Forelimb muscle (tissue), 1 donor: ENCODE measurements at regions not wholly inside any gene's neighbourhood (a gene's known extent, or its start where the extent isn't known, plus 50 kb on each side); places are given as distances from the start of the nearest gene placed in this dataset.
A peak's percentile ranks its signal among the peaks of the same experiment; 100 is the strongest.
"Not testable (repeated sequence)": the region's sequence is repeated elsewhere in the genome, so short reads cannot be mapped to it uniquely, and the experiment has no call there.

Source experiments
- DNase-seq: peaks from one replicate; pipeline ENCODE4 v3.0.0-alpha.2; 2013; ENCODE audit warnings: low read depth

DNA sequence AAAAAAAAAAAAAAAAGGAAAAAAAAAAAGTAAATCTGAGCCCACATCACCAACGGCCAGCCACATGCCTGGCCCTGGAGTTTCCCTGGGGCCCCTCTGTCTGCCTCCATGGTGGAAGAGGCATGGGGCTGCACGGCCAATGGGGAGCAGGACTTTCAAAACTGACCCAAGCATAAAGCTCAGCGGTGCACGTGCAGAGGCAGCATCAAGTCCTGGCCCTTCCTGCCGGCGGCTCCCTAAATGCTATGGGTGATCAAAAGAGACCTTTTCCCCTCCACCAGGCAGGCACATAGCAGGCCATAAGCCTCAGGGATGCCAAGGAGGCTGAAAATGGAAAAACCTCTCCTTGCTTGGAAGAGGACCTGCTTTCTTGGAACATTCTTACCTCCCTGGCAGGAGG, 94.3 kb downstream of the OAT start:
- no peak for DNase-seq

DNA sequence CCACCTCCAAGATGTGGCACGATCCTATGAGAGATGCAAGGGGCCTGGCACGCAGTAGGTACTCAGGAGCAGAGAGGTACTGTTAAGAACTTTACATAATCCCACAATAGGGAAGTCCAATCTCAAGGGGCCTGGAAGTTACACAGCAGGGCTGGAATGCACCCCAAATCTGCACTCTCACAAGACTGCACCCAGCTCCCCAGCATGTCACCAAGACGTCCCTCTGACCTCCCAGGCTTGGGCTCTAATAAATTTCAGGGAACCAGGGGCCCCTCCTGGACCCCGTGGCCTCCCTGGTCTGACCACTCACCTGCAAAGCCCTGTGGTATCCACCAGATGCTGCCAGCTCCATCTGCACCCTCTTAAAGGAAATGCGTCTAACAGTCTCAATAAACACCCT, 94.9 kb downstream of the OAT start:
- no peak for DNase-seq

DNA sequence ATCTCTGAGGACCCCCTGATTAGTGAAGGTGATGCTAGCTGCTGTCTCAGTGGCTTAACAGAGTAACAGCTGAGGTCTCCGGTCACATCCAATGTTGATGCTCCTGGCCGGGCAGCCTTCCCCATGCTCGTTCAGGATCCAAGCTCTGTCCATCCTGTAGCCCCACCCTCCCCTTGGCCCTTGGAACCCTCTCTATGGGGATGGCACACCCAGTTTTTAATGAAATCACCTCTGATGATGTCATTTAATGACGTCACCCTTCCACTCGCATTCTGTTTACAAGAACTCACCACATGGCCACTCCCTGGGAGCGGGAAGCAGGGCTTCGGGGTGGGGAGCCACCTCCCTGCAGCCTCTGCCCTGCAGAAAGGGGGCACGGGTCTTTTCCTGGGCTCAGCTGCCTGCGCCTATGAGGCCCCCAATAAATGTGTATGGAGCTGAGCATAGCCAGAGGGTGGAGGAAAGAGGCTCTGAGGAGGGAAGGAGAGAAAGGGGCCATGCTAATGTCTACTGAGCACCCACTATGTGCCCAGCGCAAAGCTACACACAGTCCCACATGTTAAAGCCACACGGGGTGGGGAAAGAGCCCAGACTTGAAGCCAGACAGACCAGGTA, 95.5 kb downstream of the OAT start:
- no peak for DNase-seq

DNA sequence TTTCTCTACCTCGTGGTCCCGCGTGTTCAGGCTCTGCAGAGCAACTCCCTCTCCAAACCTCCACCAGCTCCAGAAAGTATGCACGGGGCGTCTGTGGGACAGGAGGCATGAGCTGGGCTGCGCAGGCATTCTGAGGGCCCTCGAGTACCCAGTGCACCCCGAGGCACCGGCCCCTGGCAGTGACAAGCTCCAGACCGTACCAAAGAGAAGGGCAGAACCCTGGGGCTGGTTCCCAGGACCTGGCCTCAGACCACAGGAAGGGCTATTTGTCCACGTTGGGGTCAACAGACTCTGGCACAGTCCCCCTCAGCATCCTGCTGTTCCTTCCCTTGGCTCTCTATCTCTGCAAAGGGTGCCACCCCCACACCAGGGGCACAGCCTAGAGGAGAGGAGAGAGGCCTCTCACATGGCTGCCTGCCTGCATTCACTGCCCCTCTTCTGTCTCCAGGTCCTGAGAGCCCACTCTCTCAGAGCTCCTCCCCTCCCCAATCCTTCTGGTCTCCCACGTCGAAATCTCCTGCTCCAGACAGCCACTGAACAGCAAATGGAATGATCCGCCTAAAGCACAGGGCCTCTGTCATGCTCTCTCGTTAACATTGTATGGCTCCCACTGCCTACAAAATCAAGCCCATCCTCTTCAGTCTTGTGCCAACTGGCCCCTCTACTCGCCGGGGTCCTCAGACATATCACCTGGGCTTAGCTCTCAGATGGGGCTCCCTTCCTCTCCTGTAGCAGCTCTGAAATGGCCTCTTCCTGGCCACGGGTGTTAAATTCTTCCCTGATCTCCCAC, 96.3 kb downstream of the OAT start:
- DNase-seq = no peak

DNA sequence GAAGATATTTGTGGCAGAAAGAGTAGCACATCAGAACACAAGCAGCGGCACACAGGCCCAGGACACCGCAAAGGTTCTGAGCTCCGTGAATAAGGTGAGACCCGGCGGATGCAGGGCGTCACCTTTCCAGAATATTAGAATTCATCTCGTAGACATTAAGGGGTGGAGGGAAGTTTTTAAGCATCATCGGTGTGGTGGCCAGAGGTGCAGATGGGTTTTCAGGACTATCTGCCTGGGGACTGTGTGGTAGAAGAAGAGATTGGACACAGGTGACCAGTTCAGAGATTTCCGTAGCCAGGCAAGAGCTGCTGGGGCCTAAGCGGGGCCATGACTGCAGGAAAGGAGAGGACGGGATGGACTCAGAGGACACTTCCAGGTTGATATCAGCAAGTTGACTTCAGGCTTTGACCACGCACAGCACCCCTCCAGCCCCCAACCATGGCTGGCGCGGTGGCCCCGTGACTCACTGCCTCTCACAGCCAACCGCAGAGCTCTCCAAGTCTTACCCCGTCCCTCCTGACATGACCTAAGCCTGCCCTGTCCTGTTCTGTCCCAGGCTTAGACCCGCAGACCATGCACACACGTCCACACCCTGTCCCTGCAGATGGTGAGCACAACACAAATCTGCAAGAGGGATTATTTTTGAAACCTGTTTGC, 97.2 kb downstream of the OAT start:
- no peak for DNase-seq

DNA sequence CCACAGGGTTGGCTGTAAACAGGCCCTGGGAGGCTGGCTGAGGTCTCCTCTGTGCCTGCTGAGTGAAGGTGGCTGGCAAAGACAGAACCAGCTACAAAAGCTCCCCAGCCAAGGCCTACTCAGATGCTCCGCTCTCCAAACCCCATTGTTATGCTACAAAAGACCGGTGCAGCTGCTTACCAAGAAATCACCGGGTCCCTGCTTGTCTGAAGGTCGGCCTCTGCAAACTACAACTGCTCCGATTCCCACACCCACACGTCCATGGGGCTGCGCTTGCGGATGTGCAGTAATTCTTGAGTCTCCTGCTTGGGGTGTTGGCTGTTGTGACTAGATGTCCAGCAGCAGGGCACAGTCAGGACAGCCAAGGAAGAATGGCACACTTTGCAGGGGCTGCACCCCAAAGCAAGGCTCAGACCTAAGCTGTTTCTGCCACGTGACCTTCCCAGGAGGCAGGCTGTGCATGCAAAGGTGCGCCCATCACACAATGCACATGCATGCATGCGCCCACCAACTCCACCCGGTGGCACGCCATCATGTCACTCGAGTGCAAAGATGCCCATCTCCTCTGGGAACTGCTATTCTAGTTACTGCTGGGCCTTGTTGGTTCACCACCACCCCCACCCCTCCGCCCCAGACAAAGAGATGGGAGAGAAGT, 97.8 kb downstream of the OAT start:
- no peak for DNase-seq

DNA sequence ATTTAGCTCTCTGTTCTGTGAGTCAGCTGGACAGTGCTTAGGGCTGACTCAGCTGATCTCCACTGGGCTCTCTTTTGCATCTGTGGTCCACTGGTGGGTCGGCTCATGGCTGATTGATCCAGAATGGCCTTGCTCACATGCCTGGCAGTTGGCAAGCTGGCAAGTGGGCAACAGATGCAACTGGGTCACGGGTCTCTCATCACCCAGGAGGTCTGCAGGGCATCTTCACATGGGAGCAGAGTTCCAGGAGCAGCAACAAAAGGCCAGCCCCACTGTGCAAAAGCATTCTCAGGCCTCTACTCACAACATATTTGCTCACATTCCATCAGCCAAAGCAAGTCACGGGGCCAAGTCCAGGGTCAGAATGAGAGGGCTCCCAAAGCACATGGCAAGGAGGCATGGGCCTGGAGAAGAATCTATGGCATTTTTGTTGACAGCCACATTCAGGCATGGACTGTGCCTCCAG, 98.8 kb downstream of the OAT start:
- DNase-seq = no peak

DNA sequence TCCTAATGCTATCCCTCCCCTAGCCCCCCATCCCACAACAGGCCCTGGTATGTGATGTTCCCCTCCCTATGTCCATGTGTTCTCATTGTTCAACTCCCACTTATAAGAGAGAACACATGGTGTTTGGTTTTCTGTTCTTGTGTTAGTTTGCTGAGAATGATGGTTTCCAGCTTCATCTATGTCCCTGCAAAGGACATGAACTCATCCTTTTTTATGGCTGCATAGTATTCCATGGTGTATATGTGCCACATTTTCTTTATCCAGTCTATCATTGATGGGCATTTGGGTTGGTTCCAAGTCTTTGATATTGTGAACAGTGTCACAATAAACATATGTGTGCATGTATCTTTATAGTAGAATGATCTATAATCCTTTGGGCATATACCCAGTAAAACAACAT, 99.2 kb downstream of the OAT start:
- DNase-seq = not testable (repeated sequence)

DNA sequence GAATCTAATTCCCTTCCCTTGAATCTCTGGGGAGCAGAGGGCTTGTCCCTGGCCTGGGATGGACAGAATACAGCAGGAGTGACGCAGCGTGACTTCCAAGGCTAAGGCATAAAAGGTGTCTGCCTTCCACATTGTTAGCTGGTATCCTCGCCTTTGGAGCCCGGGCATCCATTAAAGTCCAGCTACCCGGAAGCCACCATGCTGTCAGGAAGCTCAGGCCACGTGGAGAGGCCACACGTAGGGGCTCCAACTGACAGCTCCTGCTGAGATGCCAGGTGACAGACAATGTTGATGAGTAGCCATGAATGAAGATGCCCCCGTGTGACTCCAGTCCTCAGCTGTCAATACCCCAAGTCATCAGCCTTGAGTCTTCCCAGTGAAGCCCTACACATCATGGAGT, 99.9 kb downstream of the OAT start:
- no peak for DNase-seq

DNA sequence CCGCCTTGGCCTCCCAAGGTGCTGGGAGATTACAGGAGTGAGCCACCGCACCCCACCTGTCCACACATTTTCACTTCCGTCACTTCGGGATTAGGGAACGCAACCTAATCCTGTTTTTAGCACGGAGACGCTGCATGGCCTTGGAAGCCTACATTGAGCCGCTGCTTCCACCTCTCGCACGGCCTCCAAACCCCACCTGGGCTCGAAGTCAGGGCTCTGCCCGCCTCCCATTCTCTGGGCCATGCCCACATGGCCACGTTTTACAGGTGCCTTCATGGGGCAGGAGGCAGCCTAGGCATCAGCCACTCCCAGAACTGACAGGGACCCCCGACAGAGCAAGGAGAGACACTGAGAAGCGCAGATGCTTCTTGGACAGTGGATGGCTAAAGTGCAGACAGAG, 100.6 kb downstream of the OAT start:
- no peak for DNase-seq

DNA sequence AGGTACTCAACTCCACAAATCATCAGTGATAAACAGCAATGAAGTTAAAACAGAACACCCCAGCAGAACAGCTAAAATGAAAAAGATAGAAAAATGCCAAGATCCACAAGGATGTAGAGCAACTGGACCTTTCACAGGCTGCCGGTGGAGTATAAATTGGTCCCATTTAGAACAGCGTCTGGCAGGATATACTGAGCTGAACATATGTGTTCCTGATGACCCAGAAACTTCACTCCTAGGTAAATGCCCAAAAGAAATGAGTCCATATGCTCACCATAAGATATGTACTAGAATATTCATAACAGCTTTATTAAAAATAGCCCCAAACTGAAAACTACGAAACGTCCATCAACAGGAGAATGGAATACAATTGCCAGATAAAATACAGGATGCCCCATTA, 102.4 kb downstream of the OAT start:
- no peak for DNase-seq

DNA sequence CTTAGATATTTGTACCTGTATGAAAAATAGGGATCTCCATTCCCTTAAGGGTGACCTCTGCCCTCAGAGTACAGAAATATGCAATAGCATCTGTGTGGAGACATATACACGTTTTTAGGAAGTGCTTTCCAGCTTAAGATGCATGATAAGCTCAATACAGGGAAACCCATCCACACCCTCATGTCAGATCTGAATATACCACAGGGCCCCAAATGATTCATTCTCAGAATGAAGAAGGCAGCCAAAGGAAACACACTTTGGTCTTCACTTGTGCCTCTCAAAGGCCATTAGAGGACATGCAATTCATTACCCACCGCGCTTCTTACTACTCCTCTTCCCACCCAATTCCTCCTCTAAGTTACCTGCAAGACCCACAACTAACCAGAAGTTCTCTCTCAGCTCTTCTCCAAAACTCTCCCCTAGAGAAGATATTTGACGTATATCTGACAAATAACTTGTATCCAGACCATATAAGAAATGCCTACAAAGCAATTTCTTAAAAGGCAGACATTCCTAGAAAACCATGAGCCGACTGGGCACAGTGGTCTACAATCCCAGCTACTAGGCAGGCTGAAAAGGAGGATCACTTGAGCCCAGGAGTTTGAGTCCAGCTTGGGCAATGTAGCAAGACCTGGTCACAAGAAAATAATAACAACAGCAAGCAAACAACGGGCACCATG, 103.0 kb downstream of the OAT start:
- no peak for DNase-seq

DNA sequence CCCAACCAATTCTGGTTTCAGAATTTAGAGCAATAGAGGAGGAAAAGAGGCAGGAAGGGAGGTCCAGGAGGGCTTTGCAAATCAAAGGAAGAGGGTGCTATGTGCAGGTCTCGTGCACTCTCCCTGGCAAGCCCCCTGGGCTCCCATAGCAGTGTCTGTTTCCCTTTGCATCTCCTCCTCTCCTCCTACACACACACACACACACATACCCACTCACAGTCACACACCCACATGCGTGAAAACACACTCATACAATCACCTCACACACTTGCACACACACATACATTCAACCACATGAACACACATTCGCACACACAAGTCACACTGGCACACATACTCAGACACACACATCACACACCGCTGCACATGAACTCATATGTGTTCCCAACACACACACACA, 105.3 kb downstream of the OAT start:
- DNase-seq = no peak

DNA sequence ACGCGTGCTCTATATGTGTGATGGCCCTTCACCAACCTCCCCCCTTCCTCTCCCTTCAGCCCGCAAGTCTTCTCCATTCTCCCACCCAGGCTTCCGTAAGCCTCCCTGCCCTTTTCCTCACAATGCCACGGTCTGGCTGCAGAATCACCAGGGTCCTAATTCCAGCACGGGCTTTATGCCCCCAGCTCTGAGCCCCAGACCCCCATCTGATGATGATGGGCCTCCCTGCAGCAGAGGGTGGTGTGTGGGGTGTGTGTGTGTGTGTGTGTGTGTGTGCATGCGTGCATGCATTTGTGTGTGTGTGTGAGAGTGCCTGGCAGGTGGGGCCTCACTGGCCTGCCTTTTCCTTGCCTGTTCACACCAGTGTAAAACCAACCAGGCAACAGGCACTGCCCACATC, 109.9 kb downstream of the OAT start:
- no peak for DNase-seq

DNA sequence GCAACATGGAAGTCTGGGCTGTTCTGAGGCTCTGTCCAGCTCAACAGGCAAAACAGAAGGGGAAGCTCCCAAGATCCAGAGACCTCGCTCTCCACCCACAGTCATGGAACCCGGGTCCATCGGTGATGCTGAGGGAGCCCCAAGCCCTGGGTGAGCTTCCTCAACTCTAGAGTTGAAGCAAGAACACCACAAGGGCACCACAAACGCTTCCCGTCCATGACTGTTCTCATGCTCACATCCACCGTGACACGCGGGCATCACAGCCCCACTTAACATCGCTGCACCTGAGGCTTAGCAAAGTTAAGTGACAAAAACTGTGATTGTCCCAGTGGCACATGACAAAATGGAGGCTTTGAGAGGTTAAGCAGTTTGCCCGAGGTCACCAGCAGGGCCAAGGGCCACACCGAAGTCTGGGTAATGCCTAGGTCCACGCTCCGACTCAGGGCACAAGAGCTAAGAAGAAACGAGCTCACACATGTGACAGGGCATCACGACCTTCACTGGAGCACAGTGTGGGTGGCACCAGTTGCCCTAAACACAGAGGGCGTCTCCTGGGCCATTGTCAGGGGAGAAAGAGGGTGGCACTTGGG, 110.6 kb downstream of the OAT start:
- DNase-seq = no peak

DNA sequence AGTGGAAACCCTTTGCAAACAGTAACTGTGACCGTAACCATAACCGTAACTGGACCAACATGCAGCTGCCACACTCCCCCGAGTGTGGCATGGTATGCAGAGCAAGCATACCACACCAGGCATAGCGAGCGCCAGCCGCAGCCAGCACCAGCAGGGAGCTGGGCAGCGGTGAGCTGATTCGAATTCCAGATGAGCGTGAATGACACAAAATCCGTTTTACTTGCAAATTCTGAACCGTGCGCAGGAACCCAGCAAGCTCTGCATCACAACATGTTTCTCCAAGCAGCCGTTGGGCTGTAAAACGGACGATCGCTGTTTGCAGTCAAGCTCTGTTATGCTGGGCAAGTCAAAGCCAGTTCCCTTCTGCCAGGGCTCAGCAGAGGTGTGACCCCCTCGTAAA, 111.1 kb downstream of the OAT start:
- DNase-seq = no peak

DNA sequence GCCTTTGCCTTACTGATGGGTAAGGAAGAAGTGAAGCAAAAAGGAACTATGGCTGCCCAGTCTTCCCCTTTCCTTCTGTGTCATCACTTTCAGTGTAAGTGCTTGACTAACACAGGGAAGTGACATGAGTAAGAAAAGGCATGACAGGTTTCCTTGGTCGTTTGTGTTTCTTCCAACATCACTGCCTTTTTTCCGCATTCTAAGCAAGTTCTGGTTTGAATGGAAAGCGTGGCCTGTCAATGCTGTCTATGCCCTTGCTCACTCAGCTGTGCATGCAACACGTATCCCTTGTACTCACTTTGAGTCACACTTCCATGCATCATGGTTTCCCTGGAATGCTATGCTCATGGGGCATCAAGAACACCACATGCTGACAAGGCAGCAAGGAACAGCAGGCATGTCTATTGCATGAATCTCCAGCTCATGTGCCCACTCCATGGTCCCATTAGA, 111.8 kb downstream of the OAT start:
- peak; percentile 24 for DNase-seq

DNA sequence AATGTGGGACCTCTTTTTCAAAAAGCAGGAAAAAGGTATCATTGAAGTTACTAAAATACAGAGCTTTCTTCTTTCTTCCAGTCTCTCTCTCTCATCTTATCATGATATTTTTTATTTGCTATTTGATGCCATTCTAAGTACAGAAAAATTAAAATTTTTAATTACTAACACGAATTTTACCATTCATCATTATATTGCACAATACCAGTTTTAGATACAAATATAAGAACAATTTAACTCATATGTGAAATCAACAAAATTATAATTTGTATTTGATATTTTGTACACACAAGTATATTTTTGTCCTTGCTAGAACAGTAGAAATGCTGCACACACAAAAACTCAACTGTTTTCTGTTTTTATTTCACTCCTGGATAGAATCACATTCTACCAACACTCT, 112.2 kb downstream of the OAT start:
- no peak for DNase-seq

DNA sequence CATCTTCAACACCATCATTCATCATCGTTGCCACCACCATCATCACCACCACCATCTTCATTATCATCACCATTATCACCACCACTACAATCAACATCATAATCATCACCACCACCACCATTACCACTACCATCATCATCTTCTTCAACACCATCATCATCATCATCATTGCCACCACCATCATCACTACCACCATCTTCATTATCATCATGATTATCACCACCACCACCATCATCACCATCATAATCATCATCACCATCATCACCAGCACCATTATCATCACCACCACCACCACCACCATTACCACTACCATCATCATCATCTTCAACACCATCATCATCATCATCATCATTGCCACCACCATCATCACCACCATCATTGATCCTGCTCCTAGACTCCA, 112.7 kb downstream of the OAT start:
- DNase-seq = no peak

DNA sequence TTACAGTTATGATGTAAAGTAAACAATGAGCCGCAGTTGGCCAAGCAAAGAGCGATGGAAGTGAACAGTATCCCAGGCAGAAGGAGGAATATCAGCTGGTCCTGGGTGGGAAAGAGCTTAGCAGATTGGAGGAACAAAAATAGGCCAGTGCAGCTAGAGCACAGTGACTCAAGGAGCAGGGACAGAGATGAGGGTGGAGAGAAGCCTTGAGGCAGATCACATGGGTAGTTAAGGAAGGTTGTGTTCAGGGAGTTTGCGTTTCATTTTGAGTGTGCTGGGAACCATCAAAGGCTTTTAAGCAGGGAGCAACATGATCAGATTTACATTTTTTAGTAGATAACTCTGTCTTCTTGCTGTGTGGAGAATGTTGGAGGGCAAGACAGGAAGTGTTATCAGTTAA, 113.6 kb downstream of the OAT start:
- no peak for DNase-seq

DNA sequence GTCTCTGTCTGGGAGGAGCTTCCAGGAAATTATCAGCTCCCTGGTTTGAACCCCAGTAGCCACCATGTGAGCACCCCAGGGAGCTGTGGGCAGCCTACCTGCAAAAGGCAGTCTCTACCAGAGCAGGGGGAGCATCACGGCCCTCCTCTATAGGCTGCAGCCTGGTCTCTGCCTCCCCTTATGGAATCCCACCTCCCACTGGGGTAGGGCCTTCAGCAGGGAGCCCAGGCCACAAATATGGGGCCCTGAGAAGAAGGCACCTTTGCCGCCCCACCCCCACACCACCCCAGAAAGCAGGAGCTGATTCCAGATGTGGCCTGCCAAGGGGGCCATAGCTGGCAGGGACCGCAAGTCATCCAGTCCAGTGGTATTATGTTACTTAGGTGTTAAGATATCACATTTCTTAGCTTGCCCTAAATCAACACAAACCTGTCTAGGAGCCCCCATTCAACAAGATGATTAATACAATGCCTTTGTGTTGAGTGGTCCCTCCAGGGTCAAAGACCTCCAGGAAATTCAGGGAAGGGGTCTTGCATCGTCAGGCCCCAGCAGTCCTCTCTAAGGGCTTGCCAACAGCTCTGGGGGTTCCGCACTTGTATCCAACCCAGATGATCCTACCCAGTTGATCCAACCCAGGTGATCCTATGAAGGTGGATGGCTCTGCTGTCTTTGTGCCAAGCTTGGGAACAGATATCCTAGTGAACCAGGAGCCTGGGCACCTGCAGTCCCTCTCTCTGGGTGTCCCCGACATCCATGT, 114.9 kb downstream of the OAT start:
- no peak for DNase-seq
